ENCODE measurements at regions not wholly inside any gene's neighbourhood (a gene's known extent, or its start where the extent isn't known, plus 50 kb on each side); places are given as distances from the start of the nearest gene placed in this dataset.
"Not testable (repeated sequence)": the region's sequence is repeated elsewhere in the genome, so short reads cannot be mapped to it uniquely, and the experiment has no call there.

GRCh38 chr16:88209579-88209978, 173.2 kb upstream of the ZNF469 start:
- H3K79me1 ChIP-seq (ENCODE audit: low read length); H3K36me3 ChIP-seq (ENCODE audit: control insufficient read depth, insufficient read depth, low read length); H3K9ac ChIP-seq (ENCODE audit: low read length); H3K18ac ChIP-seq (ENCODE audit: low read length); DNase-seq; H3K27me3 ChIP-seq (ENCODE audit: insufficient read depth, low read length, poor library complexity); H4K5ac ChIP-seq (ENCODE audit: low read length); H3K4ac ChIP-seq (ENCODE audit: low read depth, low read length); H3K4me1 ChIP-seq (ENCODE audit: control insufficient read depth, low read depth, low read length); H2BK15ac ChIP-seq (replicated peaks; ENCODE audit: low read depth); H2AK5ac ChIP-seq (ENCODE audit: low read length); H2BK120ac ChIP-seq (ENCODE audit: low read depth, low read length); H3K4me3 ChIP-seq (ENCODE audit: low read length); H4K8ac ChIP-seq (ENCODE audit: low read depth, low read length); H3K79me2 ChIP-seq (ENCODE audit: control insufficient read depth, insufficient read depth, low read length); H3K56ac ChIP-seq (ENCODE audit: low read length); H3K23ac ChIP-seq (ENCODE audit: low read length); H3K27ac ChIP-seq (ENCODE audit: low read depth, low read length); H3K4me2 ChIP-seq (ENCODE audit: low read length); H2BK5ac ChIP-seq (ENCODE audit: low read length): not testable (repeated sequence)
- WGBS (ENCODE audit: extremely low coverage, insufficient coverage, low lambda C conversion rate) = no CpG with 5 or more reads among the region's 1 CpG

DNA sequence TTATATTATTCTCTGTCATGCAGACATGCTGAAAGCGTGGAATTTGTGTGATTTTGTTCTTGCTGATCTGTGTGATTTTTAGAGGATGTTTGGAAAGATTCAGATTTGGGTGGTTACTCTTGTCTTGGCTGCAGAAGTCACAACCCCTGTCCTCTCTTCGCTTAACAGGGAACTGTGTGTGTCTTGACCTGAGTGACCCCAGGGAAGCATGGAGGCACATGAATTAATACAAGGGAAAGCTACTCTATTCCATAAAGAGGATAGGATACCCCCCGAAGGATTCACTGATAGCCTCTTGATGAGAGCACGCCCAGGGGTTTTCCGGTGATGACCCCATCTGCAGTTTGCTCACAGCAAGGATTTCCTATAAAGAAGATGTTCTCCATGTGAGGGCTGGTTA, 168.8 kb upstream of the ZNF469 start:
- H3K27ac ChIP-seq (ENCODE audit: low read depth, low read length); H3K9ac ChIP-seq (ENCODE audit: low read length): not testable (repeated sequence)

DNA sequence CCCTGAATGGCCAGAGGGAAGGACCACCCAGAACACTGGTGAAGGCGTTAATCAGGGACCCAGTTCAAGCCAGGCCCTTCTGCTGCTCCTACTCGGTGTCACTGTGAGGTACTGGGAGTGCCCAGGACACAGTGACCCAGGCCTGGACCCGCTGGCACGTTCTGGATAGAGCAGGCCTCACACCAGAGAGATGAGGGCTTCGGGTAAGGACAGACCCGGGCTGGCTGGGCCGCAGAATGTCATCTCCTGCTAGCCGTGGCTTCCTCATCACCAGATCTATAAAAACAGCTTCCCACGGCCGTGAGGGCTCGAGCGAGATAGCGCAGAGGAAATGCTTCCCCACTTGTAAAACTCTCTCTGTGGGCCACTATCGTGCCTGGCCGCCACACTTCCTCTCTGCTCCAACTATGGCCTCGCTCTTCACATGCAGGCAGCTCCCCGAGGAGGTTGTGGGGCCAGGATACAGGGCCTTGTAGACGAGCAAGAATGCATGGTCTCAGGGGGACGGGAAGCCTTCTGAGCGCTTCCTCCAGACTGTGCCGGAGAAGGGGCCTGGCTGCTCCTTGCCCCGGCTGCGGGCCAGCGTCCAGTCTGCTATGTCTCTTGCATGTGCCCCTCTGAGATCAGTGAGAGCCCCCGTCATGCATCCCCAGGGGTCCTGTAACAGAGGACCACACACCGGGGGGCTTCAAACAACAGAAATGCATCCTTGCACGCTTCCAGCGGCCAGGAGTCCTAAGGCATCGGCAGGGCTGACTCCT, 161.6 kb upstream of the ZNF469 start:
- not testable (repeated sequence) for DNase-seq; H3K79me1 ChIP-seq (ENCODE audit: low read length); H2BK120ac ChIP-seq (ENCODE audit: low read depth, low read length); H3K4me2 ChIP-seq (ENCODE audit: low read length); H3K36me3 ChIP-seq (ENCODE audit: control insufficient read depth, insufficient read depth, low read length); H4K8ac ChIP-seq (ENCODE audit: low read depth, low read length); H3K9ac ChIP-seq (ENCODE audit: low read length); H3K27me3 ChIP-seq (ENCODE audit: insufficient read depth, low read length, poor library complexity); H2BK15ac ChIP-seq (replicated peaks; ENCODE audit: low read depth); H3K4ac ChIP-seq (ENCODE audit: low read depth, low read length); H3K56ac ChIP-seq (ENCODE audit: low read length); H3K23ac ChIP-seq (ENCODE audit: low read length); H3K18ac ChIP-seq (ENCODE audit: low read length); H2AK5ac ChIP-seq (ENCODE audit: low read length); H3K79me2 ChIP-seq (ENCODE audit: control insufficient read depth, insufficient read depth, low read length); H2BK5ac ChIP-seq (ENCODE audit: low read length); H3K4me1 ChIP-seq (ENCODE audit: control insufficient read depth, low read depth, low read length); H3K4me3 ChIP-seq (ENCODE audit: low read length); H3K27ac ChIP-seq (ENCODE audit: low read depth, low read length); H4K5ac ChIP-seq (ENCODE audit: low read length)
- WGBS (ENCODE audit: extremely low coverage, insufficient coverage, low lambda C conversion rate) = no CpG with 5 or more reads among the region's 29 CpGs

More for the DNA sequence above, 168.8 kb upstream of the ZNF469 start:
- H3K56ac ChIP-seq (ENCODE audit: low read length); H3K4ac ChIP-seq (ENCODE audit: low read depth, low read length); H3K4me3 ChIP-seq (ENCODE audit: low read length); H3K18ac ChIP-seq (ENCODE audit: low read length); H3K23ac ChIP-seq (ENCODE audit: low read length); H3K36me3 ChIP-seq (ENCODE audit: control insufficient read depth, insufficient read depth, low read length); H2BK15ac ChIP-seq (replicated peaks; ENCODE audit: low read depth); H2BK120ac ChIP-seq (ENCODE audit: low read depth, low read length); H4K5ac ChIP-seq (ENCODE audit: low read length); H2AK5ac ChIP-seq (ENCODE audit: low read length); DNase-seq; H2BK5ac ChIP-seq (ENCODE audit: low read length); H3K4me1 ChIP-seq (ENCODE audit: control insufficient read depth, low read depth, low read length); H3K79me2 ChIP-seq (ENCODE audit: control insufficient read depth, insufficient read depth, low read length); H3K79me1 ChIP-seq (ENCODE audit: low read length); H3K27me3 ChIP-seq (ENCODE audit: insufficient read depth, low read length, poor library complexity); H4K8ac ChIP-seq (ENCODE audit: low read depth, low read length); H3K4me2 ChIP-seq (ENCODE audit: low read length): not testable (repeated sequence)
- WGBS (ENCODE audit: extremely low coverage, insufficient coverage, low lambda C conversion rate) = no CpG with 5 or more reads among the region's 5 CpGs

- H2BK15ac ChIP-seq (replicated peaks; ENCODE audit: low read depth); H3K56ac ChIP-seq (ENCODE audit: low read length); H4K5ac ChIP-seq (ENCODE audit: low read length); H4K8ac ChIP-seq (ENCODE audit: low read depth, low read length); H3K23ac ChIP-seq (ENCODE audit: low read length); H3K79me2 ChIP-seq (ENCODE audit: control insufficient read depth, insufficient read depth, low read length); H3K27ac ChIP-seq (ENCODE audit: low read depth, low read length); H3K36me3 ChIP-seq (ENCODE audit: control insufficient read depth, insufficient read depth, low read length); H2BK5ac ChIP-seq (ENCODE audit: low read length); H3K4me3 ChIP-seq (ENCODE audit: low read length); H3K18ac ChIP-seq (ENCODE audit: low read length); H3K4me2 ChIP-seq (ENCODE audit: low read length); H3K27me3 ChIP-seq (ENCODE audit: insufficient read depth, low read length, poor library complexity); H3K4me1 ChIP-seq (ENCODE audit: control insufficient read depth, low read depth, low read length); H3K79me1 ChIP-seq (ENCODE audit: low read length); H3K4ac ChIP-seq (ENCODE audit: low read depth, low read length); H2BK120ac ChIP-seq (ENCODE audit: low read depth, low read length); DNase-seq; H2AK5ac ChIP-seq (ENCODE audit: low read length); H3K9ac ChIP-seq (ENCODE audit: low read length): not testable (repeated sequence)
- WGBS (ENCODE audit: extremely low coverage, insufficient coverage, low lambda C conversion rate) = no CpG with 5 or more reads among the region's 18 CpGs
Observed at GRCh38 chr16:88223696-88224095, 159.1 kb upstream of the ZNF469 start.

DNA sequence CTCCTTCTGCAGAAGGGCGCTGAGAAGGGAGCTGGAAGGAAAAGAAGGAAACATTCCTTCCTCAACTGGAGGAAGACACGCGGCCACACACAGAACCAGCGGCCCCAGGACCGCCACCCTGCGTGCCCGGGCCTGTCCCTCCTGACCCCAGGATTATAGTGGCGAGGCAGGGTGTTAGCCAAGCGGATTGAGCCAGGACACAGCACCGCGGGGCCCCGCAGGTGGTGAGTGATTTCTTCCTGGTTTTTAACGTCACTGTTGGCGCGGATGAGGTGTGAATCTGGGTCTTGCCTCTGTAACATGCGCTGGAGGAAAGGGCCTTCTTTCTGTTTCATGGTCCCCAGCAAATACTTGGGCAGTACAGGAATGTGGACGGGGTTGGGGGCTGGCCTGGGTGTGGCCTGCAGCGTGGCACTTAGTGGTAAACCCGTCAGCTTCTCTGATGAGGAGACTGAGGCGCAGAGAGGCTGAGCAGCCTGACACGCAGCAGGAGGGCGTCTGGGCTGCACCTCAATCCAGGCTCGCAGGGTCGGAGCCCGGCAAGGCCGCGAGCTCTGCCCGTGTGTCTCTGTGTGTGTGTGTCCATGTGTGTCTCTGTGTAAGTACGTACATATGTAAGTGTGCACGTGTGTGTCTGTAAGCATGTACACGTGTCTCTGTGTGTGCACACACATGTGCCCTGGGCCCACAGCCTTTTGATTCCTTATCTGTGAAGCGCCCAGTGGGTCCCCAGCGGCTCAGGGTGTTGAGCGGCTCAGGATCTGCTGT, 158.4 kb upstream of the ZNF469 start:
- DNase-seq; H3K23ac ChIP-seq (ENCODE audit: low read length); H3K27me3 ChIP-seq (ENCODE audit: insufficient read depth, low read length, poor library complexity); H3K4ac ChIP-seq (ENCODE audit: low read depth, low read length); H3K79me1 ChIP-seq (ENCODE audit: low read length); H3K27ac ChIP-seq (ENCODE audit: low read depth, low read length); H3K79me2 ChIP-seq (ENCODE audit: control insufficient read depth, insufficient read depth, low read length); H3K36me3 ChIP-seq (ENCODE audit: control insufficient read depth, insufficient read depth, low read length); H4K5ac ChIP-seq (ENCODE audit: low read length); H2BK15ac ChIP-seq (replicated peaks; ENCODE audit: low read depth); H3K4me1 ChIP-seq (ENCODE audit: control insufficient read depth, low read depth, low read length); H3K18ac ChIP-seq (ENCODE audit: low read length); H2AK5ac ChIP-seq (ENCODE audit: low read length); H2BK5ac ChIP-seq (ENCODE audit: low read length); H3K56ac ChIP-seq (ENCODE audit: low read length); H3K4me2 ChIP-seq (ENCODE audit: low read length); H3K4me3 ChIP-seq (ENCODE audit: low read length); H2BK120ac ChIP-seq (ENCODE audit: low read depth, low read length); H4K8ac ChIP-seq (ENCODE audit: low read depth, low read length); H3K9ac ChIP-seq (ENCODE audit: low read length): not testable (repeated sequence)
- no CpG with 5 or more reads among the region's 34 CpGs for WGBS (ENCODE audit: extremely low coverage, insufficient coverage, low lambda C conversion rate)
